Thyroid gland (tissue), 4 donors: ENCODE measurements at regions not wholly inside any gene's neighbourhood (a gene's known extent, or its start where the extent isn't known, plus 50 kb on each side); places are given as distances from the start of the nearest gene placed in this dataset.
"Not testable (repeated sequence)": the region's sequence is repeated elsewhere in the genome, so short reads cannot be mapped to it uniquely, and the experiment has no call there.

ENCODE experiments used
- DNase-seq, 2 donors: peaks; one replicate each; pipeline ENCODE4 v3.0.0-alpha.2; 2019
- H3K27ac ChIP-seq, 3 donors: fragments of 200-600 bp; sonication (generic); 1 replicate in 2 of 3; 2 replicates in 1 of 3; pipeline ENCODE4 v1.5.1; 2016 to 2019; ENCODE audit warnings: mild to moderate bottlenecking in 1 of 3, moderate library complexity in 1 of 3
- H3K27me3 ChIP-seq: fragments of 200-600 bp; sonication (generic); one replicate; pipeline ENCODE4 v1.5.1; 2019
- H3K36me3 ChIP-seq, 2 donors: fragments of 200-600 bp; sonication (generic); one replicate each; pipeline ENCODE4 v1.5.1; 2016 to 2019
- H3K4me1 ChIP-seq, 2 donors: fragments of 200-600 bp; sonication (generic); one replicate each; pipeline ENCODE4 v1.5.1; 2017 to 2019
- H3K4me3 ChIP-seq, 3 donors: fragments of 200-600 bp; sonication (generic); replicated peaks in 1 of 3; 1 replicate in 2 of 3; 2 replicates in 1 of 3; pipeline ENCODE4 v1.5.1; 2016; ENCODE audit warnings: mild to moderate bottlenecking in 1 of 3
- H3K9me3 ChIP-seq: fragments of 200-600 bp; sonication (generic); one replicate; pipeline ENCODE4 v1.5.1; 2017
- POLR2A ChIP-seq, 2 donors: fragments of 450-650 bp; IDR thresholded peaks; one replicate each; pipeline ENCODE4 v1.6.1; 2017; ENCODE audit warnings: antibody characterized with exemption in 2 of 2, mild to moderate bottlenecking in 2 of 2, moderate library complexity in 1 of 2
- WGBS, 2 donors: methylation state at CpG; one replicate each; pipeline ENCODE4 v1.1.5; 2017; 5-methylcytosine and 5-hydroxymethylcytosine counted together
- intact Hi-C: fragments of 100-400 bp; cut with DNase I; formaldehyde crosslinking; loops from one replicate; pipeline ENCODE4 v1.15.1; 2023
- TF ChIP-seq, protein P1 (sequence below), 6 experiments: fragments of 200-600 bp in 3 of 6; fragments of 450-650 bp in 3 of 6; sonication (generic) in 3 of 6; IDR thresholded peaks; one replicate each; pipeline ENCODE4 v1.5.1; 2016 to 2019; ENCODE audit warnings: antibody characterized with exemption in 6 of 6, mild to moderate bottlenecking in 2 of 6, inconsistent platforms in 1 of 6, moderate library complexity in 1 of 6

DNA sequence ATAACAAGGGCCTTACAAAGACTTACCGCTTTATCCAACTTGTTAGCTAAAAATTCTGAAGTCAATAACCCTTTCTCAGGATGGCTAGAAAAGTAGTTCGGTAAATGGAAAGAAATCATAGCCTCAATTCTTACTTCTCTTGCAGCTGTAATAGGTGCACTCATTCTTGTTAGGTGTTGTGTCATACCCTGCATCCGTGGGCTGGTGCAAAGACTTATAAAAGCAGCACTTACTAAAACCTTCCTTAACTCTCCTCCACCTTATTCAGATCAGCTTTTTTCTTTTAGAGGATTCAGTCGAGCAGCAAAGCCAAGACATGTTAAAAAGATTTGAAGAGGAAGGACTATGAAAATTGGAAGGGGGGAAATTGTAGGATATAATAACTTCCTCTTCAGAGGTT, 238.2 kb upstream of the DIO3 start:
- no peaks in the 10 kb centered on the region for H3K36me3 ChIP-seq
- WGBS, 2 donors: 89% methylated on average over 4 of the region's 4 CpGs
- no peaks in the 10 kb centered on the region for H3K27me3 ChIP-seq
- H3K4me3 ChIP-seq: no peak overlapping the region
- DNase-seq: no peak
- no peak for TF ChIP-seq POLR2A (IDR thresholded peaks at IDR 0.05)
- TF ChIP-seq, protein P1, sequence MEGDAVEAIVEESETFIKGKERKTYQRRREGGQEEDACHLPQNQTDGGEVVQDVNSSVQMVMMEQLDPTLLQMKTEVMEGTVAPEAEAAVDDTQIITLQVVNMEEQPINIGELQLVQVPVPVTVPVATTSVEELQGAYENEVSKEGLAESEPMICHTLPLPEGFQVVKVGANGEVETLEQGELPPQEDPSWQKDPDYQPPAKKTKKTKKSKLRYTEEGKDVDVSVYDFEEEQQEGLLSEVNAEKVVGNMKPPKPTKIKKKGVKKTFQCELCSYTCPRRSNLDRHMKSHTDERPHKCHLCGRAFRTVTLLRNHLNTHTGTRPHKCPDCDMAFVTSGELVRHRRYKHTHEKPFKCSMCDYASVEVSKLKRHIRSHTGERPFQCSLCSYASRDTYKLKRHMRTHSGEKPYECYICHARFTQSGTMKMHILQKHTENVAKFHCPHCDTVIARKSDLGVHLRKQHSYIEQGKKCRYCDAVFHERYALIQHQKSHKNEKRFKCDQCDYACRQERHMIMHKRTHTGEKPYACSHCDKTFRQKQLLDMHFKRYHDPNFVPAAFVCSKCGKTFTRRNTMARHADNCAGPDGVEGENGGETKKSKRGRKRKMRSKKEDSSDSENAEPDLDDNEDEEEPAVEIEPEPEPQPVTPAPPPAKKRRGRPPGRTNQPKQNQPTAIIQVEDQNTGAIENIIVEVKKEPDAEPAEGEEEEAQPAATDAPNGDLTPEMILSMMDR (IDR thresholded peaks at IDR 0.05): no peak
- no peaks in the 10 kb centered on the region for H3K9me3 ChIP-seq
- intact Hi-C loops: no loop called here
- H3K4me1 ChIP-seq: no peaks in the 10 kb centered on the region
- H3K27ac ChIP-seq: no peak overlapping the region

DNA sequence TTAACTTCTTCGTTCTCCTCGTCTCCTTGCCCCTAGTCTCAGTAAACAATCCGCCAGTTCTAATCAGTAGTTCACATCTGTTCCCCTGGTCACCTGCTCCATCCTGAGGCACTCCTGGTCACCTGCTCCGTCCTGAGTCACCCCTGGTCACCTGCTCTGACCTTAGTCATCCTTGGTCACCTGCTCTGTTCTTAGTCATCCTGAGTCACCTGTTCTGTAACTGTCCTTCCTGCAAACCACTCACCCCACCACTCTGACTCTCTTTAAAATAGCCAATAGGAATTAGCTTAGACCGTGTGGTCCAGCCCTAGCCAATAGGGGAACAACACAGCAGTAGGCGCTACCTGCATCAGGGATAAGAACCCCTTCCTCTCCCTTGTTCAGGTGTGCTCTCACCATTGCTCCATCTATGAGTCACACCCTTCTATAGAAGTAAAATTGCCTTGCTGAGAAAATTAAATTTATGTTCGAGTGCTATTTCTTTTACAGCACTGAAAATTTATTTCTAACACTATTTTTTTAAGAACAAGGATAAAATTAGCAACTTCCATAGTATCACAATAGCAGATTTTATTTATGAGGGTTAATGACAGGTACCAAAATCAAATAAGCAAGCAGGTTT, 237.6 kb upstream of the DIO3 start:
- H3K9me3 ChIP-seq, intact Hi-C loops, H3K4me3 ChIP-seq, H3K36me3 ChIP-seq, H3K27ac ChIP-seq, H3K4me1 ChIP-seq, H3K27me3 ChIP-seq, DNase-seq: not testable (repeated sequence)
- 90 to 91% methylated on average over 7 of the region's 7 CpGs for WGBS, 2 donors

DNA sequence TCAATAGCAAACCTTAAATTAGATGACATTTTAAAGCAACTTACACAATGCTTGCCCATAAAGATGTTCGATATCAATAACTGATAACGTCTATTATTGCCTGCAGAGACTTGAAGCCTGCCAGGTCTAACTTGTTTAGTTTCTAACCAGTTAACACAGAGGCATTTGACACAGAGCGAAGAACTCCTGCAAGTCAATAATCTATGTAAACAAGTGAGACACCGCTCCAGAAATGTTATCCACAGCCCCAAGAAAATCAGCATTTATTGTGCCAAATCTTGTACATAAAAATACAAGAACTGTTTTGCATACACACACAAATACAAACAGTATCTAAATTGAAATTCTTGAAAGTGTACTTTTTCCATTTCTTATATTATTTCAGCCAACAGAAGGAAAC, 236.0 kb upstream of the DIO3 start:
- Histone ChIP-seq H3K4me1 (no peaks in the 10 kb centered on the region), H3K27me3 (no peaks in the 10 kb centered on the region), H3K4me3 (no peak overlapping the region), H3K36me3 (no peaks in the 10 kb centered on the region), H3K9me3 (no peaks in the 10 kb centered on the region), H3K27ac (no peak overlapping the region)
- no peak for DNase-seq
- 91% methylated on average over 4 of the region's 4 CpGs for WGBS, 2 donors
- TF ChIP-seq, protein P1 (IDR thresholded peaks at IDR 0.05): no peak
- TF ChIP-seq POLR2A (IDR thresholded peaks at IDR 0.05): no peak
- intact Hi-C loops: no loop called here

DNA sequence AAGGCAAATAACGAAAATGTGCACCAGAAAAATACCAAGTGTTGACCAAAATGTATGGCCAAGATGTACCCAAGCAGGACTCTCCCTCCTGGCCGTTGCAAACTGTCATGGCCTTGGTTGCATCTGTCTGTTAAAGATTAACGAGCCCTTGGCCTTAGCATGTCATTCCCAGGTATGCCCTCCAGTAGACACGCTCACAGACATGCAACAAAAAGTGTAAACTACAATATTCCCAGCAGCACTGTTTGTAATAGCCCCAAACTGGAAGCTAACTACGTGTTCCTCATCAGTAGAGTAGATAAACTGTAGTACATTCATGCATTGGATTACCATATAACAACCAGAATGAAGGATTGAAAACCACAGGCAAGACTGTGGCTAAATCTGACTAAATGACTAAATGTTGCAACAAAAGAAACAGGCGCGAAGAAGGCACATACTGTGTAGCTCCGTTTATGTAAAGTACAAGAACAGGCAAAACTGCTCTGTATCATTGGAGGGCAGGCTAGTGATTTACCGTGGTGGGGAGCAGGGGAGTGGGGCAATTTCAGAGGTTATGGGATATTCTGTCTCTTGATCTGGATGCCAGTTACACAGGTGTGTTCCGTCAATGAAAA, 232.8 kb upstream of the DIO3 start:
- intact Hi-C loops: no loop called here
- WGBS, 2 donors: 77 to 78% methylated on average over 10 of the region's 10 CpGs

DNA sequence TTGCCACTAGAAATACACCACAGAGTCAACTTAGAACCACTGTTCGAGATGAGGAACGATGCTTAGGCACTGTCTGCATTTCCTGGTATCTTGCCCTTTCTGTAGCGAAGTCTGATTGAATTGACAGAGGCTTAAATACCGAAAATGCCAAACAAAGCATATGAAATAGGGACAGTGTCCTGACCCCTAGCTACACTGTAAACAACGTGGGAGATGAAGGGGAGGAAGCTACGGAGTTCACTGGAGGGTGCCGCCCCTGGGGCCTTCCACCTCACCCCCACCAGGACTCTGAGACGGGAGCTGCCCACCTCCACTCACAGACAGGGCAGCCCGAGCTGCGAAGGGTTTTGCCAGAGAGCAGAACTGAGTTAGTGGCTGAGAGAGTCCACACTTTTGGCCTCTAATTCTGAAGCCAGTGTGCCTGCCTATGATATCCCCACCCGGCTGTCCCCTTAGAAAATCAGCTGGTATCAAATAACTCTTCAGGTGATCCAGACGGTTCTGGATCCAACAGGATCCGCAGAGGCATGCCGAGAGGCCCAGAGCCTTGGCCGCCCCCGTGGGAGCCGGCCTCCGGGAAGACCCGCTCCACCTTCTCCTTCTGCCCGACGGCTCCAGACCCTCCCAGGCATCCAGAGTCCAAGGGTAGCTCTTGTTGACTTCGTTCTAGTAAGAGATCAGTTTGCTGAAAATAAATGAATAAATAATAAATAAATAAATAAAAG, 230.7 kb upstream of the DIO3 start:
- Histone ChIP-seq H3K36me3 (no peaks in the 10 kb centered on the region), H3K27me3 (no peaks in the 10 kb centered on the region), H3K4me1 (no peaks in the 10 kb centered on the region), H3K9me3 (no peaks in the 10 kb centered on the region), H3K4me3 (no peak overlapping the region), H3K27ac (no peak overlapping the region)
- no peak for TF ChIP-seq POLR2A (IDR thresholded peaks at IDR 0.05)
- TF ChIP-seq, protein P1 (IDR thresholded peaks at IDR 0.05): no peak
- intact Hi-C loops: no loop called here
- 86% methylated on average over 22 of the region's 22 CpGs for WGBS, 2 donors
- DNase-seq: no peak

More for the DNA sequence above, 232.8 kb upstream of the DIO3 start:
- Histone ChIP-seq H3K36me3 (no peaks in the 10 kb centered on the region), H3K27me3 (no peaks in the 10 kb centered on the region), H3K4me1 (no peaks in the 10 kb centered on the region), H3K4me3 (no peak overlapping the region), H3K9me3 (no peaks in the 10 kb centered on the region), H3K27ac (no peak overlapping the region)
- no peak for DNase-seq
- TF ChIP-seq, protein P1 (IDR thresholded peaks at IDR 0.05): no peak
- no peak for TF ChIP-seq POLR2A (IDR thresholded peaks at IDR 0.05)
